ENCODE measurements at regions not wholly inside any gene's neighbourhood (a gene's known extent, or its start where the extent isn't known, plus 50 kb on each side); places are given as distances from the start of the nearest gene placed in this dataset.

DNA sequence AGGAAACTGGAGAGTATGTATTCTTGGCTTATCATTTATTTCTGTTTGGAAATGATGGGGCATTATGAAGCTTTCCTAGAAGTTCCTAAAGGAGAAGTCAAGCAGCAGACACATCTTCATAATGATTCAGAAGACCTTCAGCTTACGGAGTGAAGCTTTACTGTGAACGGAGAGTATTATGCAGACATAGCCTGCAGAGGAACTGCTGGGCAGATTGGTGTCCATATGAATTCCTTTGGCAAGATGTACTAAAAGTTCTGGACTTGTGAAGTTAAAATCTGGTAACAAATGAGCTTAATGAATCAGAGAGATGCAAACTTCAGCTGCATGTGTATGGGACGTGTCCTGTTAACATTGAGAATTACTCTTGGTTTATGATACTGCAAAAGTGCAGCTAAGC, 60.1 kb downstream of the NABP1 start:
- TF ChIP-seq, protein P1, sequence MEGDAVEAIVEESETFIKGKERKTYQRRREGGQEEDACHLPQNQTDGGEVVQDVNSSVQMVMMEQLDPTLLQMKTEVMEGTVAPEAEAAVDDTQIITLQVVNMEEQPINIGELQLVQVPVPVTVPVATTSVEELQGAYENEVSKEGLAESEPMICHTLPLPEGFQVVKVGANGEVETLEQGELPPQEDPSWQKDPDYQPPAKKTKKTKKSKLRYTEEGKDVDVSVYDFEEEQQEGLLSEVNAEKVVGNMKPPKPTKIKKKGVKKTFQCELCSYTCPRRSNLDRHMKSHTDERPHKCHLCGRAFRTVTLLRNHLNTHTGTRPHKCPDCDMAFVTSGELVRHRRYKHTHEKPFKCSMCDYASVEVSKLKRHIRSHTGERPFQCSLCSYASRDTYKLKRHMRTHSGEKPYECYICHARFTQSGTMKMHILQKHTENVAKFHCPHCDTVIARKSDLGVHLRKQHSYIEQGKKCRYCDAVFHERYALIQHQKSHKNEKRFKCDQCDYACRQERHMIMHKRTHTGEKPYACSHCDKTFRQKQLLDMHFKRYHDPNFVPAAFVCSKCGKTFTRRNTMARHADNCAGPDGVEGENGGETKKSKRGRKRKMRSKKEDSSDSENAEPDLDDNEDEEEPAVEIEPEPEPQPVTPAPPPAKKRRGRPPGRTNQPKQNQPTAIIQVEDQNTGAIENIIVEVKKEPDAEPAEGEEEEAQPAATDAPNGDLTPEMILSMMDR (IDR thresholded peaks at IDR 0.05; ENCODE audit: low read depth, low read length): no peak
- Histone ChIP-seq H3K4me3 (ENCODE audit: low read depth, low read length) (no peak overlapping the region), H3K36me3 (no peaks in the 10 kb centered on the region), H3K9me3 (ENCODE audit: severe bottlenecking) (no peaks in the 10 kb centered on the region), H3K27me3 (ENCODE audit: insufficient read depth, low read depth, severe bottlenecking) (no peaks in the 10 kb centered on the region), H3K27ac (no peak overlapping the region)
- no peak for DNase-seq

GRCh38 chr2:191738667-191739066, 60.7 kb downstream of the NABP1 start:
- no peak overlapping the region for H3K27ac ChIP-seq
- no peaks in the 10 kb centered on the region for H3K36me3 ChIP-seq
- TF ChIP-seq, protein P1 (IDR thresholded peaks at IDR 0.05; ENCODE audit: low read depth, low read length): no peak
- DNase-seq: no peak
- no peaks in the 10 kb centered on the region for H3K9me3 ChIP-seq (ENCODE audit: severe bottlenecking)
- no peak overlapping the region for H3K4me3 ChIP-seq (ENCODE audit: low read depth, low read length)
- H3K27me3 ChIP-seq (ENCODE audit: insufficient read depth, low read depth, severe bottlenecking): no peaks in the 10 kb centered on the region

DNA sequence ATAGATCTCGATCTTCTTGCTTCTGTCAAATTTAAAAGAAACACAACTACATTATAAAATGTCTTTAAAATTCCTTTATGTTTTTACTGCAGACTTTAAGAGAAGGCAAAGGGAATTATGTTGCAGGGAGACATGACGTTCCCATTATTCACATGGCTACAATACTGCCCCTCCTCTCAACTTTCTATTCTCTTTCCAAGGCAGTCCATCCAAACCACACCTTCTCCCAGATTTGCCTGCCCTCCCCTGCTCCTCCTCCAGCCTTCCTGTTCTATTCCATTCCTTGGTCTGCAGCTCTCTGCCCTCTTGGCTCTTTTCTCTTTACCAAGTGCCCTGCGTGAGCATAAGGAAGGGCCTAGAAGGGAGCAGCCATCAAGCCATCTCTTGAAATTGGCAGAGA, 61.3 kb downstream of the NABP1 start:
- no peak overlapping the region for H3K27ac ChIP-seq
- no peaks in the 10 kb centered on the region for H3K27me3 ChIP-seq (ENCODE audit: insufficient read depth, low read depth, severe bottlenecking)
- no peak for DNase-seq
- no peaks in the 10 kb centered on the region for H3K36me3 ChIP-seq
- H3K9me3 ChIP-seq (ENCODE audit: severe bottlenecking): no peaks in the 10 kb centered on the region
- no peak overlapping the region for H3K4me3 ChIP-seq (ENCODE audit: low read depth, low read length)
- TF ChIP-seq, protein P1 (IDR thresholded peaks at IDR 0.05; ENCODE audit: low read depth, low read length): no peak

- TF ChIP-seq, protein P1 (IDR thresholded peaks at IDR 0.05; ENCODE audit: low read depth, low read length): no peak
- no peaks in the 10 kb centered on the region for H3K36me3 ChIP-seq
- no peak overlapping the region for H3K4me3 ChIP-seq (ENCODE audit: low read depth, low read length)
- H3K9me3 ChIP-seq (ENCODE audit: severe bottlenecking): no peaks in the 10 kb centered on the region
- H3K27ac ChIP-seq: no peak overlapping the region
- H3K27me3 ChIP-seq (ENCODE audit: insufficient read depth, low read depth, severe bottlenecking): no peaks in the 10 kb centered on the region
- no peak for DNase-seq
These were observed 62.1 kb downstream of the NABP1 start for GRCh38 chr2:191740016-191740419.

- TF ChIP-seq, protein P1 (IDR thresholded peaks at IDR 0.05; ENCODE audit: low read depth, low read length): no peak
- Histone ChIP-seq H3K9me3 (ENCODE audit: severe bottlenecking) (no peaks in the 10 kb centered on the region), H3K4me3 (ENCODE audit: low read depth, low read length) (no peak overlapping the region), H3K27me3 (ENCODE audit: insufficient read depth, low read depth, severe bottlenecking) (no peaks in the 10 kb centered on the region), H3K36me3 (no peaks in the 10 kb centered on the region), H3K27ac (no peak overlapping the region)
- no peak for DNase-seq
These were observed 62.8 kb downstream of the NABP1 start for GRCh38 chr2:191740759-191741158.

- no peaks in the 10 kb centered on the region for H3K9me3 ChIP-seq (ENCODE audit: severe bottlenecking)
- no peak overlapping the region for H3K4me3 ChIP-seq (ENCODE audit: low read depth, low read length)
- no peaks in the 10 kb centered on the region for H3K36me3 ChIP-seq
- no peaks in the 10 kb centered on the region for H3K27me3 ChIP-seq (ENCODE audit: insufficient read depth, low read depth, severe bottlenecking)
- no peak overlapping the region for H3K27ac ChIP-seq
- TF ChIP-seq, protein P1 (IDR thresholded peaks at IDR 0.05; ENCODE audit: low read depth, low read length): no peak
- no peak for DNase-seq
These were observed 68.6 kb downstream of the NABP1 start for GRCh38 chr2:191746346-191747169.

All from WERI-Rb-1 (cell line).